ENCODE measurements at regions not wholly inside any gene's neighbourhood (a gene's known extent, or its start where the extent isn't known, plus 50 kb on each side); places are given as distances from the start of the nearest gene placed in this dataset.

DNA sequence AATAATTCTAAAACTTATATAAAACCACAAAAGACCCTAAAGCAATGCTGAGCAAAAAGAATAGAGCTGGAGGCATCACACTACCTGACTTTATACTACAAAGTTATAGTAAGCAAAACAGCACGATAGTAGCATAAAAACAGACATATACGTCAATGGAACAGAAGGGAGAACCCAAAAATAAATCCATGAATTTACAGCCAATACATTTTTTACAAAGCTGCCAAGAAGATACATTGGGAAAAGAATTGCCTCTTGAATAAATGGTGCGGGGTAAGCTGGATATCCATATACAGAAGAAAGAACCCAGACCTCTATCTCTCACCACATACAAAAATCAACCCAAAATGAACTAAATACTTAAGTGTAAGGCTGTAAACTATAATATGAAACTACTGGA lies 51.3 kb upstream of the KRTAP11-1 start:
- H3K79me2 ChIP-seq (ENCODE audit: low read length), result no peaks in the 10 kb centered on the region
- H3K27ac ChIP-seq (ENCODE audit: low read length), result no peak overlapping the region
- H3K9me3 ChIP-seq (ENCODE audit: low read length), result no peaks in the 10 kb centered on the region; the same call in 1 of the 2 replicates
- no peaks in the 10 kb centered on the region for H3K9me2 ChIP-seq (replicated peaks; ENCODE audit: insufficient read depth, low read length)
- H2AFZ ChIP-seq (ENCODE audit: low read length), result no peak overlapping the region
- no peaks in the 10 kb centered on the region for H3K36me3 ChIP-seq (ENCODE audit: insufficient read depth, low read length)
- H3K4me3 ChIP-seq (ENCODE audit: low read length), result no peak overlapping the region
- DNase-seq, result no peak
- no peaks in the 10 kb centered on the region for H3K27me3 ChIP-seq (ENCODE audit: low read length)
- no peaks in the 10 kb centered on the region for H3K4me1 ChIP-seq (ENCODE audit: low read length)
- no peaks in the 10 kb centered on the region for H4K20me1 ChIP-seq (ENCODE audit: insufficient read depth, low read depth, low read length)
- H3K9ac ChIP-seq (ENCODE audit: low read length), result no peak overlapping the region
- no peak overlapping the region for H3K4me2 ChIP-seq (ENCODE audit: low read depth, low read length, poor library complexity, severe bottlenecking)
